ENCODE measurements at regions not wholly inside any gene's neighbourhood (a gene's known extent, or its start where the extent isn't known, plus 50 kb on each side); places are given as distances from the start of the nearest gene placed in this dataset.
"Not testable (repeated sequence)": the region's sequence is repeated elsewhere in the genome, so short reads cannot be mapped to it uniquely, and the experiment has no call there.

- no peak for DNase-seq
Measured at GRCh38 chr4:126448086-126448845, 1133.5 kb downstream of the FAT4 start.

GRCh38 chr4:126451237-126451873, 1136.6 kb downstream of the FAT4 start:
- DNase-seq, result no peak

DNA sequence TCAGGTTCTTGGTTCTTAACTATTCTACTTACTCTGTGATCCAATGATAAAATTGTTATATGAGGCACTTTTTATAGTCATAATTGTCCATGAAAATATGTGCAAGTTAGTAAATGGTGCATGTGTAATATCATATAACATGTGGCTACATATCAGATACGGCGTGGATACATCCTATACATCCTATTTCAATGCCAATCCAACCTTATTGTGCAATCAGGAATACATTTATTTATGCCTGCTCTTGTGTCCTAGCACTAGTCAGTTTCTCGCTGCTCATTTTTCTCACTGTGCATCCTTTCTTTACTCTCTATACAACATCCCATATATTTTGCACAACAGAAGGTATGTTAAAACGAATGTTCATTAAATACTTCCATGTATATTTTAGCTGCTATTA, 1141.1 kb downstream of the FAT4 start:
- no peak for DNase-seq

DNA sequence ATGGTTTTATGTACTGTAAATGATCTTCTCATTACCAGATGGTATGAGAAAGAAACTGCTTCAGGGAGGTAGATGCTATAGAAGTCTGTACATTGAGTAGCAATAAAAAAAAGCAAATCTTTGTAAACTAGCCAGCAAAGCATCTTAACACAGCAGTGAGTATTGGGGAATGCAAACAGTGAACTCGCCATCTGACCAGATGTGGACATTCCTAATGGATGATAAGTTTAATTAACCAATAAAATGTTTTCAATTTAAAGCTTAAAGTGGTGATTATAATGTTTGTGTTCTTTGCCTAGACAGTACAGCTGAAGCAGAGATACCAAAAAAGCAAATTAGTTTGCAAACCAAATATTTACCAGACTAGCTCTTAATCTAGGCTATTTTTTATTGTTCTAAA, 1144.2 kb downstream of the FAT4 start:
- DNase-seq, result peak in 1 of 3 experiments; percentile 13

DNA sequence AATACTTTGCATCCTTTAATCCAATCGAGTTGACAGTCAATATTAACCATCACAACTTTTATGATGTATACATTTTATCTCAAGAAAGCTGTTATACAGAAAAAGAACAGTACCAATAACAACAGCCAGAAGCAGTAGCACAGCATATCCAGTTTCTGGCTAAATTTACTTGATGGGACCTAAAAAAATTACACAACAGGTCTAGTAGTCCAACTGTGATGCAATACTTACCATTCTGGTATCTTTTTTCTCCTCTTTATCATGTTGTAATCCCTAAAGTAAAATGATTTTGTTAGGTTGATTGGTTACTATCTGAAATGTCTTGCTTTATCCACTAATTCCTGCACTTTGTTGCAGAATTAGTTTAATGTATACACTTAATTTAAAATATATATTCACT, 1150.6 kb downstream of the FAT4 start:
- DNase-seq, result no peak

GRCh38 chr4:126466848-126467247, 1152.1 kb downstream of the FAT4 start:
- DNase-seq, result no peak

GRCh38 chr4:126468144-126468543, 1153.4 kb downstream of the FAT4 start:
- DNase-seq, result no peak

DNA sequence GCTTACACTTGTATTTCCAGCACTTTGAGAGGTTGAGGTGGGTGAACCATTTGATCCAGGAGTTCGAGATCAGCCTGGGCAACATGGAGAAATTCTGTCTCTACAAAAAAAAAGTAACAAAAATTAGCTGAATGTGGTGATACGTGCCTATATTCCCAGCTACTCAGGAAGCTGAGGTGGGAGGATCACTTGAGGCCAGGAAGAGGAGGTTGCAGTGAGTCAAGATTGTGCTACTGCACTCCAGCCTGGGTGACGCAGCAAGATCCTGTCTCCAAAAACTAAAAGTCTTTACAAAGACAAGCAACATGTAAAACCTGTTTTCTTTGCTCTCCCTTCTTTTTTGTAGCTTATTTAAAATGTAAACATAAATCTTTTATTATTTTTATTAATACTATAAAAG, 1156.1 kb downstream of the FAT4 start:
- DNase-seq, result no peak

DNA sequence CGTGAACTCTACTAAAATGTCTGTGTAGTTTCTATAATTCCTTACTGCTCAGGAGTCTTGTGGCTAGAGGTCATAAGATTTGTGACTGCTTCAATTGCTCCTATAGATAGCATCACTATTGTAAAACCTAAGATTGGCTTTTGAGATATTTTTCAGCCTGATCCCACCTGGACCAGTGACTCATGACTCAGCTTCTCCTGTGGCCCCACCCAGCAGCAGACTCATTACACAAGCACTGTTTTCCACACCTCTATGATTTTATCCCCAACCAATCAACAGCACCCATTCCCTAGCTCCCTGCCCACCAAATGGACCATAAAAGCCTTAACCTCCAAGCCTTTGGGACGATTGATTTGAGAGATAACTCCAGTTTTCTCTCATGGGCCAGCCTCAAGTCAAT, 1157.0 kb upstream of the INTU start:
- no peak for DNase-seq

- no peak for DNase-seq
Measured at GRCh38 chr4:126479709-126480108, 1153.0 kb upstream of the INTU start.

- no peak for DNase-seq
Measured at GRCh38 chr4:126482311-126482710, 1150.4 kb upstream of the INTU start.

DNA sequence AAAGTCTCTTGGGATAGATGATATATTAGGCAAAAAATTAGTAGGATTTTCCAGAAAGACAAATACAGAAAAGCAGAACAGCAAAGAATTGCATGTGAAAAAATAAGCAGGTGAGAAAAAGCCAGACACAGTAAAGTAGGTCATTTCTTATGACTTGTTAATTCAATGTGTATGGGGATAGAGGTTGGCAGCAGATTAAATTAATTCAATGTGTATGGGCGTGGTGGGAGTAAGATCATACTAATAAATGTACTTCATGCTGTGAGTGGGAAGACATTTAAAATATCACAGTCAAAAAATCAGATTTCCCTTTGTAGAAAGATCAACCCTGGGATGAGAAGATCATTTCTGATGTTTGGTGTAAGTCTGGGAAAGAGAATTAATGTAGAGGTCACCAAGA, 1146.4 kb upstream of the INTU start:
- no peak for DNase-seq

- no peak for DNase-seq
Measured at GRCh38 chr4:126489826-126490463, 1142.8 kb upstream of the INTU start.

- no peak for DNase-seq
Measured at GRCh38 chr4:126495163-126495752, 1137.5 kb upstream of the INTU start.

- no peak for DNase-seq
Measured at GRCh38 chr4:126512979-126513378, 1119.8 kb upstream of the INTU start.

DNA sequence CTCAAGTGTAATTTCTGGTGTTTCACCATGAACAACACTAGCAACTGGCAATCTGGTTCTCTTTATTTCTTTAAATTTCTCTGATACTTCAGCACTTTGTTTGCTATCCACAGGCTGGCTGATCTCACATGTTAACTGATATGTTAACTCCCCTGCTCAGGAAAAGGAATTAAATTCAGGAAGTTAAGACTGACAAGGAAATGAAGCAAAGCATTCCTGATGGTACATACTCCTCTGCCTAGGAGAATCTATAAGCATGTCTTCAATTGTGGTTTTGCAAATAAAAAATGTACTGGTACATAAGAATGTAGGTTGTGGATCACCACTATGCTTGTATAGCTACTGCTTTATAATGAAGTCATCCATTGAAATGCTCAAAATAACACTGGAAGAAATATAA, 1119.2 kb upstream of the INTU start:
- DNase-seq, result no peak

- DNase-seq, result no peak
Measured at GRCh38 chr4:126520731-126521130, 1112.0 kb upstream of the INTU start.

DNA sequence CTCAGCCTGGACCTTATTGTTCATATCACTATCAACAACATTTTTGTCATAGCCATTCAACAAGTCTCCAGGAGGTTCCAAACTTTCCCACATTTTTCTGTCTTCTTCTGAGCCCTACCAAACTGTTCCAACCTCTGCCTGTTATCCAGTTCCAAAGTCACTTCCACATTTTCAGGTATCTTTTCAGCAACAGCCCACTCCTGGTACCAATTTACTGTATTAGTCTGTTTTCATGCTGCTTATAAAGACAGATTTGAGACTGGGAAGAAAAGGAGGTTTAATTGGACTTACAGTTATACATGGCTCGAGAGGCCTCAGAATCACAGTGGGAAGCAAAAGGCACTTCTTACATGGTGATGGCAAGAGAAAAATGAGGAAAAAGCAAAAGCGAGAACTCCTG, 1107.4 kb upstream of the INTU start:
- DNase-seq, result not testable (repeated sequence)

DNA sequence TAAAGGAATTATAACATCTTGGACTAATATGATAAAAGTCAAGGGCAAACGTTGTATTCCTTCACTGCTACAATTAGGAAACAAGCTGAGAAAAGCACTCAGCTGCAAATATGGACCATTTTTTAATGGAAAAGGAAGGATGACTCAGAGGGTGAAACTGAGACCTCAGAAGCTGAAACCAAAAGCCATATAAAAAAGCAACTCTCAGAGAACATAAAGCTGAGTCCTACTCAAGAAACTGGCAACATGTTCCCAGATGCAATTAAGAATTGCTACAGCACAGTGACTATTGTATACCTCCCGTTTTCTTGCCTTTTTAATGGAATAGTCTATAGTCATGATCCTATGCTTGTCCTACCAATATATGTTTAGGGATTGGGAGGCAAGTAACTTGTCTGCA, 1106.4 kb upstream of the INTU start:
- no peak for DNase-seq

- no peak for DNase-seq
Measured at GRCh38 chr4:126529997-126530396, 1102.8 kb upstream of the INTU start.

GRCh38 chr4:126530996-126531585, 1101.7 kb upstream of the INTU start:
- no peak for DNase-seq

GRCh38 chr4:126532527-126532926, 1100.2 kb upstream of the INTU start:
- DNase-seq, result peak in 1 of 3 experiments; percentile 8

- no peak for DNase-seq
Measured at GRCh38 chr4:126533146-126533805, 1099.5 kb upstream of the INTU start.

Measured in NCI-H1417 (cell line).